ENCODE measurements at regions not wholly inside any gene's neighbourhood (a gene's known extent, or its start where the extent isn't known, plus 50 kb on each side); places are given as distances from the start of the nearest gene placed in this dataset.
A peak's percentile ranks its signal among the peaks of the same experiment; 100 is the strongest.

GRCh38 chr7:113810080-113810744, 108.6 kb downstream of the PPP1R3A start:
- CTCF ChIA-PET, result interaction anchor here (0.5 kb wide), 1 partner anchor 35 kb away, joined by 3 read pairs; no protein-coding TSS in a partner anchor
- Histone ChIP-seq H4K5ac (ENCODE audit: low read depth, low read length) (no peak overlapping the region), H2AK9ac (replicated peaks; ENCODE audit: low read depth, low read length, poor library complexity) (no peak overlapping the region), H3K4me2 (ENCODE audit: low read depth, low read length) (no peak overlapping the region), H4K91ac (ENCODE audit: insufficient read depth, low read depth, low read length) (no peak overlapping the region), H2BK20ac (ENCODE audit: low read depth, low read length) (peak overlapping the region; percentile 46; the same call in 1 of the 2 replicates), H3K9me3 (ENCODE audit: control insufficient read depth, insufficient read depth, low read length) (no peaks in the 10 kb centered on the region), H2AK5ac (ENCODE audit: low read depth, low read length) (no peak overlapping the region), H3K4ac (ENCODE audit: low read depth, low read length) (no peak overlapping the region), H4K8ac (ENCODE audit: low read depth in 2 of 2, low read length in 2 of 2) (no peak overlapping the region), H2BK15ac (ENCODE audit: low read depth, low read length) (no peak overlapping the region), H2AFZ (replicated peaks; ENCODE audit: low read length, poor library complexity) (no peak overlapping the region), H3K23ac (ENCODE audit: low read depth, low read length) (no peak overlapping the region), H3K18ac (ENCODE audit: low read depth, low read length) (no peak overlapping the region; the same call in 1 of the 2 replicates), H3K9me1 (ENCODE audit: insufficient read depth, low read length) (no peaks in the 10 kb centered on the region; the same call in 1 of the 2 replicates), H3K4me3 (ENCODE audit: insufficient read depth, low read depth, low read length) (no peak overlapping the region), H3K27ac (ENCODE audit: insufficient read depth, low read length) (no peak overlapping the region), H3K4me1 (ENCODE audit: control insufficient read depth, insufficient read depth, low read length) (peaks cover 2% of the 10 kb centered on the region; the same call in 1 of the 2 replicates), H3K14ac (replicated peaks; ENCODE audit: low read depth, low read length) (no peak overlapping the region), H2BK120ac (ENCODE audit: low read depth, low read length) (0 out of 2 replicates have a peak overlapping the region, but pooled peaks have one; percentile 66), H4K20me1 (ENCODE audit: insufficient read depth, low read length) (no peaks in the 10 kb centered on the region), H3K36me3 (ENCODE audit: control insufficient read depth, insufficient read depth, low read length) (no peaks in the 10 kb centered on the region), H3K27me3 (ENCODE audit: control insufficient read depth, insufficient read depth, low read length) (no peaks in the 10 kb centered on the region), H2BK5ac (ENCODE audit: low read depth, low read length, poor library complexity, severe bottlenecking) (no peak overlapping the region), H3K56ac (ENCODE audit: extremely low read depth, insufficient read depth, low read length) (no peak overlapping the region), H3K9ac (ENCODE audit: low read depth, low read length) (no peak overlapping the region), H3K79me1 (ENCODE audit: low read depth in 1 of 2, low read length in 2 of 2) (no peaks in the 10 kb centered on the region)
- POLR2A ChIA-PET (ENCODE audit: unreplicated experiment), result no interaction called here
- dilution Hi-C loops (cut with HindIII; ENCODE audit: low sequenced_read_pairs, unreplicated experiment) (no loop called here), in situ Hi-C loops (cut with MboI; ENCODE audit: low sequenced_read_pairs) (no loop called here), intact Hi-C loops (cut with micrococcal nuclease) (no loop called here)
- TF ChIP-seq USF2 (IDR thresholded peaks at IDR 0.05; ENCODE audit: low read depth, low read length) (no peak), MAZ (IDR thresholded peaks at IDR 0.05; ENCODE audit: borderline replicate concordance, low read depth, low read length) (no peak), RFX5 (IDR thresholded peaks at IDR 0.05; ENCODE audit: low read depth, low read length) (no peak), CHD1 (IDR thresholded peaks at IDR 0.05; ENCODE audit: low read depth, low read length) (no peak), ELK1 (IDR thresholded peaks at IDR 0.05; ENCODE audit: borderline replicate concordance, low read depth, low read length) (no peak), CEBPB (IDR thresholded peaks at IDR 0.05; ENCODE audit: low read depth, low read length) (no peak), CTCF (conservative IDR thresholded peaks at IDR 0.05; ENCODE audit: low read depth, low read length) (no peak), BHLHE40 (IDR thresholded peaks at IDR 0.05; ENCODE audit: low read depth, low read length) (no peak), MXI1 (IDR thresholded peaks at IDR 0.05; ENCODE audit: borderline replicate concordance, low read depth, low read length) (no peak), NFE2L2 (IDR thresholded peaks at IDR 0.05; ENCODE audit: low read depth, low read length) (no peak), RCOR1 (IDR thresholded peaks at IDR 0.05; ENCODE audit: insufficient replicate concordance, low read length) (no peak), RAD21 (IDR thresholded peaks at IDR 0.05; ENCODE audit: low read length) (no peak), MAFK (IDR thresholded peaks at IDR 0.05; ENCODE audit: low read depth, low read length) (no peak), FOS (IDR thresholded peaks at IDR 0.05; ENCODE audit: low read depth, low read length) (no peak), POLR2A (IDR thresholded peaks at IDR 0.05; ENCODE audit: low read depth, low read length) (no peak), SMC3 (IDR thresholded peaks at IDR 0.05; ENCODE audit: low read depth, low read length) (no peak)
- ATAC-seq (ENCODE audit: low read depth) (no peak), DNase-seq (no peak)
- no CpG with 5 or more reads among the region's 1 CpG for WGBS, 2 experiments (ENCODE audit: extremely low coverage in 2 of 2, insufficient read length in 1 of 2)
- no TSS peak for BruUV-seq (replicated peaks)

All from IMR-90 (cell line).